Lower lobe of right lung (tissue), 2 donors: ENCODE measurements at regions not wholly inside any gene's neighbourhood (a gene's known extent, or its start where the extent isn't known, plus 50 kb on each side); places are given as distances from the start of the nearest gene placed in this dataset.

Experiments used
- ATAC-seq, 2 donors: fragments of 200-7000 bp; cut with Tn5 transposase; one replicate each; pipeline ENCODE4 v1.9.1; 2020 to 2022; ENCODE audit warnings: mild to moderate bottlenecking in 2 of 2, moderate library complexity in 2 of 2
- DNase-seq: peaks from one replicate; pipeline ENCODE4 v3.0.0-alpha.2; 2020
- H3K27ac ChIP-seq: fragments of 200-600 bp; one replicate; pipeline ENCODE4 v1.8.0; 2022
- H3K27me3 ChIP-seq: fragments of 200-600 bp; one replicate; pipeline ENCODE4 v1.8.0; 2022; ENCODE audit warnings: low read depth
- H3K36me3 ChIP-seq: fragments of 200-600 bp; one replicate; pipeline ENCODE4 v1.8.0; 2022; ENCODE audit warnings: mild to moderate bottlenecking
- H3K4me1 ChIP-seq: fragments of 200-600 bp; one replicate; pipeline ENCODE4 v1.8.0; 2022
- H3K4me3 ChIP-seq: fragments of 200-600 bp; one replicate; pipeline ENCODE4 v1.8.0; 2022; ENCODE audit warnings: mild to moderate bottlenecking
- H3K9me3 ChIP-seq: fragments of 200-600 bp; one replicate; pipeline ENCODE4 v1.8.0; 2022
- intact Hi-C: fragments of 100-400 bp; cut with DNase I; formaldehyde crosslinking; loops from one replicate; pipeline ENCODE4 v1.11.0; 2022
- TF ChIP-seq, protein P1 (sequence below): fragments of 200-600 bp; IDR thresholded peaks from one replicate; pipeline ENCODE4 v1.8.0; 2022; ENCODE audit warnings: antibody characterized with exemption, mild to moderate bottlenecking
- donor health status: DM: no; HTN: yes; CAD: no; lungs with severe emphysema.

DNA sequence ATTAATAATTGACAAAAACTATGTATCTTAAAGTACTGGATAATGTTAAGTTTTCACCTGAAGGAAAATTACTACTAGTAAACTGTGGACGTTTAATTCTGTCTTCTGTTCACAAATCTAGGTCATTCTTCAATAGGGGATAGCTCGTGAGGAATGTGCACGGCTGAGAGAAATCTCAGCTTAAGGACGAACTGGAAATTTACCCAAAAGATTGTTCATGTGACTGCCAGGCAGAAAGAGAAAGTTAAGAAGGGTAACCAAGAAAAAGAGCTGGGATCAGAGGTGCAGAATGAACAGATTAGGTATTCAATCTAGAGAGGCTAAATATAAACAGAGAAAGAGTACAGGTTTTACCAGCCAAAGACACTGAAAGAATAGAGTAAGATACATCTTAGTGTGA is 245.3 kb downstream of the CASP12 start:
- no peaks in the 10 kb centered on the region for H3K4me1 ChIP-seq
- no peaks in the 10 kb centered on the region for H3K36me3 ChIP-seq
- H3K4me3 ChIP-seq: peak overlapping the region; percentile 9
- intact Hi-C loops: no loop called here
- TF ChIP-seq, protein P1, sequence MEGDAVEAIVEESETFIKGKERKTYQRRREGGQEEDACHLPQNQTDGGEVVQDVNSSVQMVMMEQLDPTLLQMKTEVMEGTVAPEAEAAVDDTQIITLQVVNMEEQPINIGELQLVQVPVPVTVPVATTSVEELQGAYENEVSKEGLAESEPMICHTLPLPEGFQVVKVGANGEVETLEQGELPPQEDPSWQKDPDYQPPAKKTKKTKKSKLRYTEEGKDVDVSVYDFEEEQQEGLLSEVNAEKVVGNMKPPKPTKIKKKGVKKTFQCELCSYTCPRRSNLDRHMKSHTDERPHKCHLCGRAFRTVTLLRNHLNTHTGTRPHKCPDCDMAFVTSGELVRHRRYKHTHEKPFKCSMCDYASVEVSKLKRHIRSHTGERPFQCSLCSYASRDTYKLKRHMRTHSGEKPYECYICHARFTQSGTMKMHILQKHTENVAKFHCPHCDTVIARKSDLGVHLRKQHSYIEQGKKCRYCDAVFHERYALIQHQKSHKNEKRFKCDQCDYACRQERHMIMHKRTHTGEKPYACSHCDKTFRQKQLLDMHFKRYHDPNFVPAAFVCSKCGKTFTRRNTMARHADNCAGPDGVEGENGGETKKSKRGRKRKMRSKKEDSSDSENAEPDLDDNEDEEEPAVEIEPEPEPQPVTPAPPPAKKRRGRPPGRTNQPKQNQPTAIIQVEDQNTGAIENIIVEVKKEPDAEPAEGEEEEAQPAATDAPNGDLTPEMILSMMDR: no peak
- peak in 1 of 2 donors; percentile 19 for ATAC-seq
- no peaks in the 10 kb centered on the region for H3K9me3 ChIP-seq
- peak overlapping the region; percentile 36 for H3K27ac ChIP-seq
- H3K27me3 ChIP-seq: no peaks in the 10 kb centered on the region
- no peak for DNase-seq

DNA sequence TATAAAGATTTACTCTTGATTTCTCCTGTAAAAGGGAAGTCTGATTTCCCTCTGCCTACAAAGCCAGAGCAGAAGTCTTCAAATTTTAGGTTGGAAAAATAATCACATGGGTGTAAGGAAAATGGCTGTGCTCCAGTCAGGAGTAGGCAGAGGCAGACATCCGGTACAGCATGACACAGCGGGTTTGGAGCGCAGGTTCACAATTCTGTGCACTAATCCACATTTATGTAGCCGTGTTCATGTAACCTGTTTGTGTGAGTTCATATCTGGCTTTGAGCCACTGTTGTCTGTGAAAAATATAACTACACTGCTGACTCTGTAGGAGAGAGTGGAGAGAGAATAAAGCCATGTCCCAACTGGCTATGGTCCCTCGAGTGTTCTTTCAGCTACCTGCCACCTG is 248.0 kb downstream of the CASP12 start:
- Histone ChIP-seq H3K4me1 (no peaks in the 10 kb centered on the region), H3K9me3 (no peaks in the 10 kb centered on the region), H3K4me3 (no peak overlapping the region), H3K27me3 (no peaks in the 10 kb centered on the region), H3K27ac (no peak overlapping the region), H3K36me3 (no peaks in the 10 kb centered on the region)
- ATAC-seq (no peak), DNase-seq (no peak)
- intact Hi-C loops: no loop called here
- TF ChIP-seq, protein P1: no peak

DNA sequence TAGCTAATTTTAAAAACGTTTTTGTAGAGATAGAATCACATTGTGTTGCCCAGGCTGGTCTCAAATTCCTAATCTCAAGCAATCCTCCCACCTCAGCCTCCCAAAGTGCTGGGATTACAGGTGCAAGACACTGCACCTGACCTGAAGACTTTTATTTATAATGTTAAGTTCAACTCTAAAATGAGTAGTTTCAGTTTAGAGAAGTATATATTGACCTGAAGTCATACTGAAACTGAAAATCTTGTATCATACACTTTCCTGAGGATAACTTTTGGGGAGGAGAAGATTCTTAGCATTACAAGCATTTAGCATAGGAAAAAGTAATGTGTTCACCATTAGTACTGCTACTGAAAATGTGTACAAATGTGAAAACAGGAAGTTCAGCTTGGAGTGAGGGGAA is 249.3 kb downstream of the CASP12 start:
- ATAC-seq (no peak), DNase-seq (no peak)
- Histone ChIP-seq H3K27ac (no peak overlapping the region), H3K4me1 (no peaks in the 10 kb centered on the region), H3K36me3 (no peaks in the 10 kb centered on the region), H3K9me3 (no peaks in the 10 kb centered on the region), H3K4me3 (no peak overlapping the region), H3K27me3 (no peaks in the 10 kb centered on the region)
- intact Hi-C loops: no loop called here
- TF ChIP-seq, protein P1: no peak

DNA sequence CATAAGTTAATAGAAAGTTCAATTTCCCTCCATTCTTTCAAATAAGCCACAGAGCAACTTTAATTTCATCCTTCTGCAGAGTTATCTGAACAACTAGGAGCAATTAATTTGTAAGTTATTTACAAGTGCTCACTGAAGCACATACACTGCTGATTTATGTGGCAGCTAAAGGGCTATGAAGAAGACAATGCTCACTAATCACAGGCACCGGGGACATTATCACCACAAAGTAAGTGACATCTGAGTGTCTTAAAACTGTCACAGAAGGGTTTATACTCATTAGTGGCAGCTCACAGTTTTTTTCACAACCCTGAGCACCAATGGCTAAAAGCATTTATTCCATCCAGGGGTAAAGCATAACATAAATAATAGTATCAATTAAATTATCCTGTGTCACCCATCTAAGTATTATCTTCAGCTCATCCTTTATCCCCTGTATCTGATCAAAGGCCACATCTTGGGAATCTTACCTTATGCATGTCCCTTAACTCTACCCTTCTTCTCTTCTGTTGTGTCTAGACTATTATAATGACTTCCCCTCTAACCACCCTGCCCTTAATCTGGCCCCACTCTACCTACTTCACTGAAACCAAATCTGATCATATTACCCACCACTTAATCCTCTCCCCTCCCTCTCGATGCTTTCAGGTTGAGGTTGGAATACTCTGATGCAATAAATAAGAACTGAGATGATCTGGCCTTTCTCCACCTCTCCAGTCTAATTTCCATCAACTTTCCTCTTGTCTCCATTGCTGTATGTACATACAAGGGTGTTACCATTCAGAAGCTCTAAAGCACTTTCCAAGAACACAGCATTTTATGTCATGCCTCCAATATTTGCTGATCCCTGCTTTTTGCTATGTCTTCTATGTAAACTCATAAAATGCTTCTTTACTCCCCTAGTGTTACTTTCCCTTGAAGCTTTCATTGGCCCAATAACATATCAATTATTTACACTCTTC is 252.7 kb downstream of the CASP12 start:
- ATAC-seq: no peak
- intact Hi-C loops: no loop called here
- H3K27ac ChIP-seq: no peak overlapping the region
- no peaks in the 10 kb centered on the region for H3K4me1 ChIP-seq
- H3K9me3 ChIP-seq: no peaks in the 10 kb centered on the region
- no peaks in the 10 kb centered on the region for H3K27me3 ChIP-seq
- H3K36me3 ChIP-seq: no peaks in the 10 kb centered on the region
- TF ChIP-seq, protein P1: no peak
- no peak overlapping the region for H3K4me3 ChIP-seq
- no peak for DNase-seq

DNA sequence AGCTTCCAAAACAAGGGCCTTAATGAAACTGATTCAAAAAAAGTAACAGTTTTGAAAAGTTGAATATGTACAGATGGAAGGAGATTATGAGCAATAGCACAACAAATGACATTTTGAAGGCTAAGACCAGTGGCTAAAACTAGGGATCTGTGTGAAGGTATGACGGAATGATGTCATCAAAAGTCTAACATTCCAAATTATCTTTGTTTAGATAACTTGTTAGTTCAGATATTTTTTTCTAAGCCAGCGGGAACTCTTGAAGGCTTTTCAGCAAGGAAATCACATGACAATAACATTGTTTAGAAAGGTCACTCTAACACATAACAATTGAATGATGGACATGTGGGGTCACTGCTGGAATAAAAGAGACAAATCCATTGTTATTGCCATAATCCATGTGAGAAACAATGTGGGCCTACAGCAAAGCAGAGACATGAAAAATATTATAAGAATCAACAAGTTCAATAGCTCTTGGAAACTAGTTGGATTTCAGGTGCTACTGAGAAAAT is 260.5 kb downstream of the CASP12 start:
- Histone ChIP-seq H3K4me3 (no peak overlapping the region), H3K9me3 (no peaks in the 10 kb centered on the region), H3K27me3 (no peaks in the 10 kb centered on the region), H3K27ac (no peak overlapping the region), H3K4me1 (no peaks in the 10 kb centered on the region), H3K36me3 (no peaks in the 10 kb centered on the region)
- ATAC-seq: no peak
- no peak for DNase-seq
- intact Hi-C loops: no loop called here
- TF ChIP-seq, protein P1: no peak
